HepG2 (cell line): ENCODE measurements at regions not wholly inside any gene's neighbourhood (a gene's known extent, or its start where the extent isn't known, plus 50 kb on each side); places are given as distances from the start of the nearest gene placed in this dataset.

Source experiments
- CSRNP1 ChIP-seq: sonication (generic); formaldehyde crosslinking; IDR thresholded peaks from 2 replicates; pipeline ENCODE4 v1.8.1; 2023; ENCODE audit warnings: mild to moderate bottlenecking, missing genetic modification reagents
- DZIP1 ChIP-seq: sonication (generic); formaldehyde crosslinking; IDR thresholded peaks from 2 replicates; pipeline ENCODE4 v1.5.0; 2020; ENCODE audit warnings: mild to moderate bottlenecking, missing genetic modification reagents
- FOXM1 ChIP-seq: sonication (generic); formaldehyde crosslinking; IDR thresholded peaks from 2 replicates; pipeline ENCODE4 v1.5.0; 2020; ENCODE audit warnings: missing genetic modification reagents
- HDAC1 ChIP-seq: sonication (generic); formaldehyde crosslinking; IDR thresholded peaks from 2 replicates; pipeline ENCODE4 v1.5.1; 2020; ENCODE audit warnings: mild to moderate bottlenecking, missing genetic modification reagents
- HDAC6 ChIP-seq: fragments of 200-600 bp; sonication (generic); IDR thresholded peaks from 2 replicates; pipeline ENCODE4 v1.7.0; 2017; ENCODE audit warnings: mild to moderate bottlenecking, antibody characterized with exemption, low read length, low read depth
- HNRNPK ChIP-seq: fragments of 200-400 bp; formaldehyde crosslinking; IDR thresholded peaks from 2 replicates; pipeline ENCODE4 v1.6.1; 2018; ENCODE audit warnings: low read length, low read depth, moderate library complexity, mild to moderate bottlenecking; ENCODE audit not compliant: poor library complexity, severe bottlenecking
- NBN ChIP-seq: fragments of 450-650 bp; conservative IDR thresholded peaks from 2 replicates; pipeline ENCODE4 v1.6.1; 2017
- PAXIP1 ChIP-seq: sonication (generic); formaldehyde crosslinking; conservative IDR thresholded peaks from 2 replicates; pipeline ENCODE4 v1.4.0; 2020; ENCODE audit warnings: mild to moderate bottlenecking, missing genetic modification reagents, moderate library complexity
- RERE ChIP-seq: IDR thresholded peaks from 2 replicates; pipeline ENCODE4 v1.6.1; 2016; ENCODE audit warnings: low read depth, missing genetic modification reagents, missing compliant biosample characterization
- RFXAP ChIP-seq: sonication (generic); formaldehyde crosslinking; IDR thresholded peaks from 2 replicates; pipeline ENCODE4 v1.4.0; 2020; ENCODE audit warnings: missing genetic modification reagents, borderline replicate concordance
- SIN3B ChIP-seq: fragments of 150-350 bp; IDR thresholded peaks from 2 replicates; pipeline ENCODE4 v1.6.1; 2014; ENCODE audit warnings: low read length
- YEATS2 ChIP-seq: sonication (generic); formaldehyde crosslinking; IDR thresholded peaks from 2 replicates; pipeline ENCODE4 v1.4.0; 2020; ENCODE audit warnings: missing genetic modification reagents, borderline replicate concordance
- YEATS4 ChIP-seq: sonication (generic); formaldehyde crosslinking; IDR thresholded peaks from 2 replicates; pipeline ENCODE4 v1.4.0; 2020; ENCODE audit warnings: missing genetic modification reagents, borderline replicate concordance
- ZMYM4 ChIP-seq: sonication (generic); formaldehyde crosslinking; IDR thresholded peaks from 2 replicates; pipeline ENCODE4 v1.8.1; 2023; ENCODE audit warnings: mild to moderate bottlenecking, missing genetic modification reagents
- ZNF235 ChIP-seq: sonication (generic); formaldehyde crosslinking; IDR thresholded peaks from 2 replicates; pipeline ENCODE4 v1.8.1; 2023; ENCODE audit warnings: mild to moderate bottlenecking, missing genetic modification reagents, borderline replicate concordance
- ZNF543 ChIP-seq: sonication (generic); formaldehyde crosslinking; IDR thresholded peaks from 2 replicates; pipeline ENCODE4 v1.4.0; 2020; ENCODE audit warnings: mild to moderate bottlenecking, missing genetic modification reagents
- ZNF772 ChIP-seq: sonication (generic); formaldehyde crosslinking; IDR thresholded peaks from 2 replicates; pipeline ENCODE4 v1.5.0; 2020; ENCODE audit warnings: mild to moderate bottlenecking, missing genetic modification reagents
- ZSCAN9 ChIP-seq: IDR thresholded peaks from 2 replicates; pipeline ENCODE4 v1.6.1; 2016; ENCODE audit warnings: borderline replicate concordance

GRCh38 chr13:34019870-34020269 is 201.9 kb downstream of the RFC3 start (continued):
- TF ChIP-seq ZNF772 (CRISPR knock-in tag) = no peak
- no peak for TF ChIP-seq NBN
- TF ChIP-seq HDAC1 (CRISPR knock-in tag) = peak; percentile 43; the same call in 1 of the 2 replicates
- TF ChIP-seq CSRNP1 = no peak
- TF ChIP-seq SIN3B = no peak
- no peak for TF ChIP-seq ZNF235 (CRISPR knock-in tag)
- no peak for TF ChIP-seq HNRNPK
- no peak for TF ChIP-seq DZIP1
- TF ChIP-seq FOXM1 (CRISPR knock-in tag) = no peak
- no peak for TF ChIP-seq RFXAP (CRISPR knock-in tag)
- TF ChIP-seq HDAC6 = no peak
- 0 out of 2 replicates have a peak, but pooled peaks have one; percentile 47 for TF ChIP-seq ZSCAN9 (CRISPR knock-in tag)
- TF ChIP-seq RERE (CRISPR knock-in tag) = no peak
- TF ChIP-seq YEATS2 (CRISPR knock-in tag) = no peak; the same call in 1 of the 2 replicates
- peak; percentile 94 for TF ChIP-seq PAXIP1 (CRISPR knock-in tag)
- TF ChIP-seq YEATS4 (CRISPR knock-in tag) = no peak
- TF ChIP-seq ZNF543 (CRISPR knock-in tag) = no peak
- TF ChIP-seq ZMYM4 = peak; percentile 90
